ENCODE measurements at regions not wholly inside any gene's neighbourhood (a gene's known extent, or its start where the extent isn't known, plus 50 kb on each side); places are given as distances from the start of the nearest gene placed in this dataset.
A peak's percentile ranks its signal among the peaks of the same experiment; 100 is the strongest.

GRCh38 chr15:99502661-99503060 is 63.1 kb upstream of the MEF2A start:
- Mint-ChIP-seq H3K27me3 (no peaks in the 10 kb centered on the region), H3K36me3 (peaks cover 10% of the 10 kb centered on the region), H3K4me1 (peaks cover 56% of the 10 kb centered on the region), H3K9me3 (peaks cover 2% of the 10 kb centered on the region), H3K27ac (peak overlapping the region; percentile 50), H3K4me3 (no peak overlapping the region)
- ATAC-seq (ENCODE audit: low read depth) (no peak), DNase-seq (no peak)
- POLR2A ChIA-PET: no interaction called here

- H3K27ac Mint-ChIP-seq: peak overlapping the region; percentile 18
- peaks cover 6% of the 10 kb centered on the region for H3K36me3 Mint-ChIP-seq
- peaks cover 58% of the 10 kb centered on the region for H3K4me1 Mint-ChIP-seq
- POLR2A ChIA-PET: interaction anchor here (0.9 to 1.4 kb wide), 3 partner anchors 8 to 53 kb away, joined by 4 to 7 read pairs (median 4); no protein-coding TSS in a partner anchor
- H3K9me3 Mint-ChIP-seq: peaks cover 2% of the 10 kb centered on the region
- no peak for DNase-seq
- peak overlapping the region; percentile 12 for H3K4me3 Mint-ChIP-seq
- no peaks in the 10 kb centered on the region for H3K27me3 Mint-ChIP-seq
- no peak for ATAC-seq (ENCODE audit: low read depth)
Observed at GRCh38 chr15:99503411-99503810, 62.4 kb upstream of the MEF2A start.

GRCh38 chr15:99504071-99504822 is 61.5 kb upstream of the MEF2A start:
- ATAC-seq (ENCODE audit: low read depth) (peak; percentile 25), DNase-seq (no peak)
- Mint-ChIP-seq H3K27ac (peak overlapping the region; percentile 76), H3K4me1 (peaks cover 66% of the 10 kb centered on the region), H3K4me3 (peak overlapping the region; percentile 57), H3K36me3 (no peaks in the 10 kb centered on the region), H3K9me3 (no peaks in the 10 kb centered on the region), H3K27me3 (no peaks in the 10 kb centered on the region)
- POLR2A ChIA-PET: interaction anchor here (0.7 to 1.4 kb wide), 4 partner anchors 8 to 62 kb away, joined by 3 to 7 read pairs (median 4); partner anchors contain the start of gene MEF2A

GRCh38 chr15:99504823-99505551 is 60.8 kb upstream of the MEF2A start:
- DNase-seq: no peak
- Mint-ChIP-seq H3K27me3 (no peaks in the 10 kb centered on the region), H3K36me3 (no peaks in the 10 kb centered on the region), H3K27ac (peak overlapping the region; percentile 76), H3K9me3 (no peaks in the 10 kb centered on the region), H3K4me1 (peaks cover 74% of the 10 kb centered on the region), H3K4me3 (peak overlapping the region; percentile 48)
- POLR2A ChIA-PET: interaction anchor here (0.7 to 1.4 kb wide), 3 partner anchors 28 to 61 kb away, joined by 3 to 4 read pairs (median 4); partner anchors contain the start of gene MEF2A
- ATAC-seq (ENCODE audit: low read depth): peak; percentile 62

- ATAC-seq (ENCODE audit: low read depth) (no peak), DNase-seq (no peak)
- Mint-ChIP-seq H3K4me1 (peaks cover 72% of the 10 kb centered on the region), H3K36me3 (no peaks in the 10 kb centered on the region), H3K9me3 (no peaks in the 10 kb centered on the region), H3K27ac (no peak overlapping the region), H3K27me3 (no peaks in the 10 kb centered on the region), H3K4me3 (no peak overlapping the region)
- POLR2A ChIA-PET: interaction anchor here (1.1 to 2.2 kb wide), 2 partner anchors 11 to 60 kb away, joined by 5 to 14 read pairs; partner anchors contain the start of gene MEF2A
Observed at GRCh38 chr15:99506399-99506798, 59.4 kb upstream of the MEF2A start.

- Mint-ChIP-seq H3K27me3 (no peaks in the 10 kb centered on the region), H3K36me3 (no peaks in the 10 kb centered on the region), H3K4me3 (no peak overlapping the region), H3K27ac (no peak overlapping the region), H3K4me1 (peaks cover 75% of the 10 kb centered on the region), H3K9me3 (no peaks in the 10 kb centered on the region)
- POLR2A ChIA-PET: interaction anchor here (1.1 to 2.2 kb wide), 2 partner anchors 11 to 59 kb away, joined by 5 to 14 read pairs; partner anchors contain the start of gene MEF2A
- ATAC-seq (ENCODE audit: low read depth): no peak
- no peak for DNase-seq
Observed at GRCh38 chr15:99507016-99507503, 58.7 kb upstream of the MEF2A start.

- Mint-ChIP-seq H3K27me3 (no peaks in the 10 kb centered on the region), H3K9me3 (no peaks in the 10 kb centered on the region), H3K27ac (peak overlapping the region; percentile 67), H3K4me3 (peak overlapping the region; percentile 55), H3K36me3 (no peaks in the 10 kb centered on the region), H3K4me1 (peaks cover 75% of the 10 kb centered on the region)
- POLR2A ChIA-PET: interaction anchor here (1.1 to 2.2 kb wide), 2 partner anchors 12 to 59 kb away, joined by 5 to 14 read pairs; partner anchors contain the start of gene MEF2A
- peak; percentile 53 for ATAC-seq (ENCODE audit: low read depth)
- DNase-seq: no peak
Observed at GRCh38 chr15:99507504-99508310, 58.1 kb upstream of the MEF2A start.

GRCh38 chr15:99508311-99508645 is 57.5 kb upstream of the MEF2A start:
- Mint-ChIP-seq H3K36me3 (peaks cover 4% of the 10 kb centered on the region), H3K4me1 (peaks cover 75% of the 10 kb centered on the region), H3K9me3 (no peaks in the 10 kb centered on the region), H3K4me3 (no peak overlapping the region), H3K27me3 (no peaks in the 10 kb centered on the region), H3K27ac (no peak overlapping the region)
- ATAC-seq (ENCODE audit: low read depth) (no peak), DNase-seq (no peak)
- POLR2A ChIA-PET: interaction anchor here (2.2 kb wide), 1 partner anchor 58 kb away, joined by 14 read pairs; the partner anchor contains the start of gene MEF2A

GRCh38 chr15:99508852-99509251 is 56.9 kb upstream of the MEF2A start:
- no peak for DNase-seq
- POLR2A ChIA-PET: no interaction called here
- Mint-ChIP-seq H3K27me3 (no peaks in the 10 kb centered on the region), H3K4me1 (peaks cover 70% of the 10 kb centered on the region), H3K36me3 (peaks cover 4% of the 10 kb centered on the region), H3K9me3 (no peaks in the 10 kb centered on the region), H3K4me3 (no peak overlapping the region), H3K27ac (no peak overlapping the region)
- ATAC-seq (ENCODE audit: low read depth): no peak

- Mint-ChIP-seq H3K36me3 (peaks cover 7% of the 10 kb centered on the region), H3K27ac (peak overlapping the region; percentile 62), H3K27me3 (no peaks in the 10 kb centered on the region), H3K9me3 (no peaks in the 10 kb centered on the region), H3K4me3 (peak overlapping the region; percentile 22), H3K4me1 (peaks cover 59% of the 10 kb centered on the region)
- no peak for ATAC-seq (ENCODE audit: low read depth)
- no peak for DNase-seq
- POLR2A ChIA-PET: no interaction called here
Observed at GRCh38 chr15:99509686-99510461, 55.9 kb upstream of the MEF2A start.

- Mint-ChIP-seq H3K27ac (no peak overlapping the region), H3K4me1 (peaks cover 52% of the 10 kb centered on the region), H3K4me3 (no peak overlapping the region), H3K36me3 (peaks cover 7% of the 10 kb centered on the region), H3K9me3 (no peaks in the 10 kb centered on the region), H3K27me3 (no peaks in the 10 kb centered on the region)
- ATAC-seq (ENCODE audit: low read depth) (no peak), DNase-seq (no peak)
- POLR2A ChIA-PET: no interaction called here
Observed at GRCh38 chr15:99511531-99511865, 54.3 kb upstream of the MEF2A start.

- no peak for DNase-seq
- no peaks in the 10 kb centered on the region for H3K27me3 Mint-ChIP-seq
- POLR2A ChIA-PET: interaction anchor here (0.9 to 1.3 kb wide), 3 partner anchors 53 to 221 kb away, joined by 3 to 4 read pairs (median 3); partner anchors contain the start of gene LYSMD4
- H3K4me3 Mint-ChIP-seq: peak overlapping the region; percentile 29
- ATAC-seq (ENCODE audit: low read depth): no peak
- peaks cover 51% of the 10 kb centered on the region for H3K4me1 Mint-ChIP-seq
- no peaks in the 10 kb centered on the region for H3K9me3 Mint-ChIP-seq
- H3K27ac Mint-ChIP-seq: peak overlapping the region; percentile 46
- peaks cover 7% of the 10 kb centered on the region for H3K36me3 Mint-ChIP-seq
Observed at GRCh38 chr15:99511866-99512661, 53.7 kb upstream of the MEF2A start.
